Fibroblast of pulmonary artery (primary cell): ENCODE measurements at regions not wholly inside any gene's neighbourhood (a gene's known extent, or its start where the extent isn't known, plus 50 kb on each side); places are given as distances from the start of the nearest gene placed in this dataset.

ENCODE experiments used
- DNase-seq: peaks from one replicate; pipeline ENCODE4 v3.0.0-alpha.2; 2010; ENCODE audit warnings: low read depth
- H3K4me3 ChIP-seq: replicated peaks from 2 replicates; pipeline ENCODE4 v1.5.1; 2011; ENCODE audit warnings: low read depth, mild to moderate bottlenecking, control low read depth, low read length, moderate library complexity
- CTCF ChIP-seq: IDR thresholded peaks from 2 replicates; pipeline ENCODE4 v1.5.1; 2011; ENCODE audit warnings: mild to moderate bottlenecking, control low read depth, low read length, inconsistent platforms; ENCODE audit errors: missing control alignments

DNA sequence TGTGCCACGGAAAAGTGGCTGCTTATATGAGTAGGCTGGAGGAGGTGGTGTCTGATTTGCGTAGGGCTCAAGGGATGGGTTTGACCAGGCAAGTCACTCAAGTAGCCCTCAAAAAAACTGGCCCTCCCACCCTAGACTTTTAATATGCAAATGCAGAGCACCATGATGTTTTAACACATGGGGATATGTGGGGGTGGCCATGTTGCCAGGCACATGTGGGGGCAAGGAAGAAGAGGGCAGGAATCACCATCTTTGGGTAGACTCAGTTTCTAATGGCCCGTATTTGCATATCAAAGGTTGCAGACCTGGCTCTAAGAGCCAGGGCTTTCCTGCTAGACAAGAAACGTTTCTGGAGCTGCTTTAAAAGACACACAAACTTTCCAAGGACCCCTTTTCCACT lies 307.2 kb upstream of the NDN start:
- H3K4me3 ChIP-seq = no peak overlapping the region
- TF ChIP-seq CTCF = no peak
- no peak for DNase-seq

GRCh38 chr15:23998056-23998455 lies 311.0 kb upstream of the NDN start:
- no peak overlapping the region for H3K4me3 ChIP-seq
- TF ChIP-seq CTCF = no peak
- no peak for DNase-seq

GRCh38 chr15:24008476-24008875 lies 321.4 kb upstream of the NDN start:
- TF ChIP-seq CTCF = no peak
- DNase-seq = no peak
- no peak overlapping the region for H3K4me3 ChIP-seq

DNA sequence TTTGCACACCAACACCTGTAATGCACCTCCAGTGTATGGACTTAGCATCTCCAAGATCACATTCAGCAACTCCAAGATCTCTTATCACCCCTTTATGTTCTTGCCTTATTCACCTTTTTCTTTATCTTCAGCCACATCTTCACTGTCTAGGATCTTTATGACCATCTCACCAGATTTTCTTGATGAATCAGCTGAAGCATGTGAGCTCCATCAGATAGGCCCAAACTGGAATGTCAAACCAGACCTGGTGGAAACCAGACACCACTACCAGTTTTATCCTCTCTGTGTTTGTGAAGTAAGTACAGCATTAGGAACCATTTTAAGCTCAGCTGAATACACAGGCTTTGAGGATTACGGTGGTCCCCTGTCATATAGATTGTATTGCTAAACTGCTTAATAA lies 330.4 kb upstream of the NDN start:
- TF ChIP-seq CTCF = no peak
- no peak overlapping the region for H3K4me3 ChIP-seq
- no peak for DNase-seq

GRCh38 chr15:24039683-24040082 lies 352.6 kb upstream of the NDN start:
- no peak for TF ChIP-seq CTCF
- no peak overlapping the region for H3K4me3 ChIP-seq
- no peak for DNase-seq

DNA sequence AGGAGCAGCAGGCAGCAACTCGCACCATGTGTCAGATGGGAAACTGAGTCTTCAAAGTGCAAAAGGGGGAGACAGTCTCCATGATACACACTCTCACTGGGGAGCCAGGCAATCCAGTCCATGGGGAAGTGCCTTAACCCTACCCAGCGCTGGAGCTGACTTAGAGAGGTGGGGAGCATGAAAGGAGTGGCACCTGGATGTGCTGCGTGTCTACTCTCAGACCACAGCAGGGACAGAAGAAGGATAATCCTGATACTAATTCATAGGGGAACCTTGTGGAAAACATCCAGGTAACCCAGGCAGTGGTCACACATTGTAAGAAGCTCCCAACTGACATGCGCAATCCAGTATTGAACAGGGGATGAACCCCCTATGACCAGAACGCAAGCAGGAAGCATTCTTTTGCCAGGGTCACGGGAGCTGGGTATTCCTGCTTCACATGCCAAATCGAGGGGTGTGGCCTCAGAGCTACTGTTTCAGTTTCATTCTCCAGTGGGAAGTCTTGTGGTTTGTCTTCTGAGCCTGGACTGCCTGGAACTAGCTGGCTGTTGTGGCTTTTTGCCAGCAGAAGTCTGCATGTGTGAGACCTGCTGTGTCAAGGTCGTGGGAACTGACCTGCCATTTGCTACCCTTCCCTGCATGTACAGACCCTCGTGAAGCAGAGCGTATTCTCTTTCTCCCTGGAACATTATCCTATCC lies 367.6 kb upstream of the NDN start:
- H3K4me3 ChIP-seq = no peak overlapping the region
- no peak for DNase-seq
- no peak for TF ChIP-seq CTCF
